Retinal pigment epithelial cell (primary cell): ENCODE measurements at regions not wholly inside any gene's neighbourhood (a gene's known extent, or its start where the extent isn't known, plus 50 kb on each side); places are given as distances from the start of the nearest gene placed in this dataset.

ENCODE experiments used
- DNase-seq: peaks from one replicate; pipeline ENCODE4 v3.0.0-alpha.2; 2010; ENCODE audit warnings: low read depth
- H3K4me3 ChIP-seq: 2 replicates; pipeline ENCODE4 v1.5.1; 2011; ENCODE audit warnings: mild to moderate bottlenecking, low read length, control low read depth, moderate library complexity
- TF ChIP-seq, protein P1 (sequence below): conservative IDR thresholded peaks from 2 replicates; pipeline ENCODE4 v1.5.1; 2011; ENCODE audit warnings: low read depth, low read length, control low read depth, inconsistent platforms

DNA sequence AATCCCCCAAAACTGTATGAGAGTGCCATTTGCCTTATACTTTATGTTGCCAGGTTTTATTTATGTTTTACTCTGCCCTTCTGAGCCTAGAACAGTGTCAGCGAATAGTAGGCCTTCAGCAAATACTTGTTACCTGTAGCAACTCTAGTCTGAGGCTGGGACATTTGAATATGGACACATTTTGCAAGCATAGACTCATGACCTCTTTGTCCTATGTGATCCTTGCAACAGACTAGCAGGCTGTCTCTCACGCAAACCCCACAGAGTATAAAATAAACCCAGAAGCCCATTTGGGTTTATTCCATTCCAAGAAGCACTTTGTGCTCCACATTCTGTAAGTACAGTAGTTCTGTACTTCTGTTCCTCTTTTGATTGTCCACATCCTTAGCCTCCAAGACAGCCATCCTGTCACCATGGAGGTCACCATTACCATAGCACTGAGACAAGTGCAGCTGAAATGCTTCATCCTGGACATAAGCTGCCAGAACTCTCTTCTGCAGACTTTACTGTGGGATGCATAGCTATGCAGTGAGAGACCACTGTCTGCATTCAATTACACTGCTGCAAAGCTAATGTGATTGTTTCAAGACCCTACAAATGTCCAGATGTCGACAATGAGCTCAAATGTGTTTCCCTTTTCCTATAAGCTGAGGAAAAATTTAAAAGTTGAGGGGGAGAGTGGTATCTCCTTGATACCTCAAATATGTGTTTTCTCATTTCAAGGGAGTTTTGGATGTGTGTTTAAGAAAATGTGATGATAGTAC is 425.7 kb downstream of the PID1 start:
- TF ChIP-seq, protein P1, sequence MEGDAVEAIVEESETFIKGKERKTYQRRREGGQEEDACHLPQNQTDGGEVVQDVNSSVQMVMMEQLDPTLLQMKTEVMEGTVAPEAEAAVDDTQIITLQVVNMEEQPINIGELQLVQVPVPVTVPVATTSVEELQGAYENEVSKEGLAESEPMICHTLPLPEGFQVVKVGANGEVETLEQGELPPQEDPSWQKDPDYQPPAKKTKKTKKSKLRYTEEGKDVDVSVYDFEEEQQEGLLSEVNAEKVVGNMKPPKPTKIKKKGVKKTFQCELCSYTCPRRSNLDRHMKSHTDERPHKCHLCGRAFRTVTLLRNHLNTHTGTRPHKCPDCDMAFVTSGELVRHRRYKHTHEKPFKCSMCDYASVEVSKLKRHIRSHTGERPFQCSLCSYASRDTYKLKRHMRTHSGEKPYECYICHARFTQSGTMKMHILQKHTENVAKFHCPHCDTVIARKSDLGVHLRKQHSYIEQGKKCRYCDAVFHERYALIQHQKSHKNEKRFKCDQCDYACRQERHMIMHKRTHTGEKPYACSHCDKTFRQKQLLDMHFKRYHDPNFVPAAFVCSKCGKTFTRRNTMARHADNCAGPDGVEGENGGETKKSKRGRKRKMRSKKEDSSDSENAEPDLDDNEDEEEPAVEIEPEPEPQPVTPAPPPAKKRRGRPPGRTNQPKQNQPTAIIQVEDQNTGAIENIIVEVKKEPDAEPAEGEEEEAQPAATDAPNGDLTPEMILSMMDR = no peak
- H3K4me3 ChIP-seq = no peak overlapping the region
- DNase-seq = no peak

DNA sequence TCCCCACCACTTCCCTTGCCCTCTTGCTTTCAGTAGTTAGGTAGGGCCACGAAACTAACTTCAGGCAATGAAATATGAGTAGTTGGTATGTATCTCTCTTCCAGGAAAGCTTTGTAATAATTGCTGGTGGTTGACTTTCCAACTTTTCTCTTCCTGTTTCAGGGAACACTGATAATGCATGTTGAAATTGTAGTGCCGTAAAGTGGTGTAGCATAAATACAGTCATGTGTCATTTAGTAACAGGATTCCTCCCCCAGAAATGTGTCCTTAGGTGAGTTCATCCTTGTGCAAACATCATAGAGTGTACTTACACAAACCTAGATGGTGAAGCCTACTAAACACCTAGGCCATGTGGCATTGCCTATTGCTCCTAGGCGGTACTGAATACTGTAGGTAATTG is 429.2 kb downstream of the PID1 start:
- H3K4me3 ChIP-seq = no peak overlapping the region
- no peak for DNase-seq
- TF ChIP-seq, protein P1 = no peak

DNA sequence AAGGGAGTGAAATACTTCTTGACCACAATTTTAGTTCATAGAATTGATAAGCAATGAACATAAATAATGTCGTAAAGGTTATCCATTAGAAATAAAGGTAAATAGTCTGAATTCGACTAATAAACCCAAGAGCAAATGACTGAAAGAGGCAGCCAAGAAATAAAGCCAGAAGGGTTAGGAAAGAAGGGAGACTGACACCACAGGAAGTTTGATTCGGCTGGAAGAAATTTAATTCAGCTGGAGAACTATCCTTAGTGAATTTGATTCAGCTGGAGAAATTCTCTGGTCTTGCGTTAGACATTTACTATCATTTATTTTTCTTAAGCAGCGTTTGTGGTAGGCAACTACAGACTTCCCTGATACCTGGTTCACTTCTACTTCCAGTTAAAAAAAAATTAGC is 429.6 kb downstream of the PID1 start:
- no peak overlapping the region for H3K4me3 ChIP-seq
- no peak for DNase-seq
- TF ChIP-seq, protein P1 = no peak

DNA sequence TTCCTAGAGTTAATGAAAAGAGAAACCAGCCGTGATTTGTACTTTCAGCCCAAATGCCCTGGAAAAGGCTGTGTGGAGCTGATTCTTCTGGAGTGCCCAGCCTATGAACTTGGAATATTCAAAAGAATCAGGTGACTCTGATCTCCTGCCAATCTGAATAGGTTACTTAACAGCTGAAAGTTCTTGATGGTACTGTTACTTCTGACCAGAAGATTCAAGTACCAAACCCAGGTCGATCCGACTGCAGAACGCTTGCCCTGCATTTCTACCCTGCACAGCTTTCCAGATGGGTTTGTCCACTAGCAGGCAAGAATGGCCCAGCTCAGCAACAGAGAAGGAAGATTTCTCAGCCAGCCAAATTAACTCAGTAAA is 430.4 kb downstream of the PID1 start:
- H3K4me3 ChIP-seq = no peak overlapping the region
- TF ChIP-seq, protein P1 = no peak
- no peak for DNase-seq

DNA sequence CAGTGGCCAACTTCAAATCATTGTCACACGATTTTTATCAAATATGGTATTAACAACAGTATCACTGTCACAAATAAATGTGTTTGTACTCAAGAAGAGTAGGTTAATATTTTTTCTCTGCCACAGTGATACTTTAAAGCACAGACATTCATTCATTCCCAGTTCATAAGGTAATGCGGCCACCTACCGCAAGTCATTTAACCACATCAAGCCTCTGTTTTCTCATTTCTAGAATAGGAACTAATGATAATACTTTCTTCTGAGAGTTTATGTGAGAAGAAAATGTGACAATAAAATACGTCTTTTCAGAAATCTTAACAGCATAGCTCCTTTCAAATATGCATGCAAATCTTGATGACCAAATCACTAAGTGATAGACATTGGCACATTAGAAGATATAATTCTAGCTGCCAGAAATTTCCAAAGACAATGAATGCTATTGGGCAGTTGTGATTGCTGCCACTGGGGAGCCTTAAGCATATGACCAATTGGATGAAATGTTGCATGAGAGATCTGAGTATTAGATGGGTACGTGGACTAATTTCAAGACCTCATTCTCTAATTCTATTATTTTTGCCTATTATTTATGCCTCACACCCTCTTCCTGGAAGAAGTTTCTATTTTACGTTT is 430.9 kb downstream of the PID1 start:
- no peak for DNase-seq
- TF ChIP-seq, protein P1 = no peak
- H3K4me3 ChIP-seq = no peak overlapping the region

DNA sequence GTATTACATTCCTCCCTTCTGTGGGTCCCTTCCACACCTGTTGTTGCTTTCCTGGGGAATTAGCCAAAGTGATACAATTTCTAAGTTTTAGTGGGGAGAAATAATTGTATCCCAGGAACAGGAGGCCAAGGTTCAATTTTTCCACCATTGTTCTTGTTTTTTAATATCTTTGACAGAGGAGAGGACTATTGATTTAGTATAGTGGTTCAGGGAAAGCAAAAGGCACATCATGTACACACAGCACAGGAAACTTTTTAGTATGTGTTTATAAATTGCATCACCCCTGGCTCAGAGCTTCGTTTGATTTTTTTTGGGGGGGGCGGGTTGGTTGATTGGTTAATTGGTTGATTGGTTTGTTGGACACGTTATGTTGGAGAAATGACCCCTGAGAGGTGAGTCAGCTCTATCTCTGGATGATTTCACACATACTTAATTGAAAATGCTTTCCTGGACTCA is 431.6 kb downstream of the PID1 start:
- H3K4me3 ChIP-seq = no peak overlapping the region
- TF ChIP-seq, protein P1 = no peak
- no peak for DNase-seq

DNA sequence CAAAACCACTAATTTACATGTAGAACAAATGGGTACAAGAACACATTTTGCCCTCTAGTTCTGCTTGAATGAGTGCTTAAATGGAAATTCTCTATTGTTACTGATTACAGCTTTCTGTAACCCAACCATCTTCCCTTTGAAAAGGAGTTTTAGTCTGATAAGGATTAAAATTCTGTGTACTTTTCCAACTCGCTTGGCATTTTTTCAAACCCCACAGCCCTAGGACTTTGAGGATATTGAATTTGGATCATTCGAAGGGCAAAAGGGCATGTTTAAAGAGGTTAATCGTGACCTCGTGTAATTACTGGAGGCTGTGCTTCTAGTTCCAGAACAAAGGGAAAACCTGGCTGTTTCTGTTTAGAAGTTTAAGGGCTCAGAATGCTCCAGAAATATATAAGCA is 432.3 kb downstream of the PID1 start:
- DNase-seq = no peak
- TF ChIP-seq, protein P1 = no peak
- no peak overlapping the region for H3K4me3 ChIP-seq
